CD4-positive, alpha-beta T cell (primary cell): ENCODE measurements at regions not wholly inside any gene's neighbourhood (a gene's known extent, or its start where the extent isn't known, plus 50 kb on each side); places are given as distances from the start of the nearest gene placed in this dataset.

Experiments used
- ATAC-seq: fragments of 200-7000 bp; cut with Tn5 transposase; one replicate; pipeline ENCODE4 v1.10.0; 2022; ENCODE audit warnings: mild to moderate bottlenecking; ENCODE audit not compliant: poor library complexity
- CTCF ChIA-PET: fragments of 350-600 bp; sonication (Branson Sonifier 250); formaldehyde crosslinking; loops from one replicate; lab custom pipeline; 2021; ENCODE audit warnings: antibody characterized with exemption, inconsistent platforms; lab: Charles Lee
- POLR2A ChIA-PET: fragments of 350-600 bp; sonication (Branson Sonifier 250); formaldehyde crosslinking; loops from one replicate; lab custom pipeline; 2021; ENCODE audit warnings: antibody characterized with exemption, inconsistent platforms; lab: Charles Lee
- DNase-seq, 14 experiments: peaks; one replicate each; pipeline ENCODE4 v3.0.0-alpha.2; 2013 to 2020; ENCODE audit warnings: mixed read lengths in 2 of 14
- H3K27ac ChIP-seq, 2 donors: one replicate each; pipeline versions ENCODE4 v1.5.1 to v1.7.0; 2013; ENCODE audit warnings: low read length in 2 of 2, low read depth in 1 of 2, mild to moderate bottlenecking in 1 of 2
- H3K27me3 ChIP-seq, 2 experiments: 1 replicate in 1 of 2; 2 replicates in 1 of 2; pipeline versions ENCODE4 v1.6.1 to v1.7.0; 2013; ENCODE audit warnings: low read length in 2 of 2, control low read depth in 1 of 2, mild to moderate bottlenecking in 1 of 2, moderate library complexity in 1 of 2; ENCODE audit not compliant: insufficient read depth in 2 of 2, control insufficient read depth in 1 of 2
- H3K36me3 ChIP-seq: one replicate; pipeline ENCODE4 v1.6.1; 2013; ENCODE audit warnings: low read length, control low read depth; ENCODE audit not compliant: insufficient read depth
- H3K4me1 ChIP-seq: one replicate; pipeline ENCODE4 v1.6.1; 2013; ENCODE audit warnings: low read length, control low read depth; ENCODE audit not compliant: insufficient read depth
- H3K4me3 ChIP-seq: one replicate; pipeline ENCODE4 v1.5.1; 2013; ENCODE audit warnings: mild to moderate bottlenecking, low read length, moderate library complexity
- H3K9me3 ChIP-seq, 2 experiments: 1 replicate in 1 of 2; 2 replicates in 1 of 2; pipeline versions ENCODE4 v1.6.1 to v1.7.0; 2013; ENCODE audit warnings: low read length in 2 of 2, mild to moderate bottlenecking in 2 of 2, control low read depth in 1 of 2, moderate library complexity in 1 of 2; ENCODE audit not compliant: control insufficient read depth in 1 of 2, insufficient read depth in 1 of 2
- H3K27ac Mint-ChIP-seq: one replicate; pipeline ENCODE4 v1.8.0; 2020; ENCODE audit warnings: mixed read lengths
- H3K27me3 Mint-ChIP-seq: one replicate; pipeline ENCODE4 v1.8.0; 2021; ENCODE audit warnings: mixed read lengths
- H3K36me3 Mint-ChIP-seq: one replicate; pipeline ENCODE4 v1.8.0; 2021; ENCODE audit warnings: low read depth, mixed read lengths
- H3K4me1 Mint-ChIP-seq: one replicate; pipeline ENCODE4 v1.8.0; 2021; ENCODE audit warnings: low read depth, mixed read lengths
- H3K4me3 Mint-ChIP-seq: one replicate; pipeline ENCODE4 v1.8.0; 2020; ENCODE audit warnings: mild to moderate bottlenecking, mixed read lengths
- H3K9me3 Mint-ChIP-seq: one replicate; pipeline ENCODE4 v1.8.0; 2020; ENCODE audit warnings: mixed read lengths
- intact Hi-C, 2 experiments: fragments of 100-400 bp; cut with DNase I in 1 of 2; cut with micrococcal nuclease in 1 of 2; formaldehyde crosslinking; loops; one replicate each; pipeline versions ENCODE4 v1.15.1 to v1.9.0; 2023 to 2025; cut with DNase I, micrococcal nuclease
- TF ChIP-seq, protein P1 (sequence below): fragments of 200-600 bp; IDR thresholded peaks from one replicate; pipeline ENCODE4 v1.8.0; 2022; ENCODE audit warnings: antibody characterized with exemption, mild to moderate bottlenecking

DNA sequence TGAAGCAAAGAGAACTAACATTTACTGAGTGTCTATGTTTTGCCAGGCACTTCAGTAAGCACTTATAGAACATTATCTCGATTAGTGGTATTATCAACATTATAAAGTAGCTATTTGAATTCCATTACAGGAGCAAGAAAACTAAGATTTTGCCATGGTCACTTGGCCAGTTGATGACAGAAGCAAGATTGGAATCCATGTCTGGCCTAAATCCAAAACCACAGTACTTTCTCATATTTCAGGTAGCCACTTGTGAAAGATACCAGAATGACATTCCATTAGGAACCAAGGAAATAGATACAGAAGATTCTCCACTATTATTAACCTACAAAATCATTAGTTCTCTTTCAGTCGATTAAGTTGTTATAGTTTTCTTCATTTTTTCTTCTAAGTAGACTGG lies 691.0 kb upstream of the API5 start:
- Mint-ChIP-seq H3K4me1 (no peaks in the 10 kb centered on the region), H3K9me3 (peaks cover 3% of the 10 kb centered on the region), H3K27ac (no peak overlapping the region), H3K27me3 (no peaks in the 10 kb centered on the region), H3K36me3 (no peaks in the 10 kb centered on the region), H3K4me3 (no peak overlapping the region)
- peaks cover 3 to 8% of the 10 kb centered on the region in 2 experiments for H3K9me3 ChIP-seq
- no peak for ATAC-seq
- TF ChIP-seq, protein P1, sequence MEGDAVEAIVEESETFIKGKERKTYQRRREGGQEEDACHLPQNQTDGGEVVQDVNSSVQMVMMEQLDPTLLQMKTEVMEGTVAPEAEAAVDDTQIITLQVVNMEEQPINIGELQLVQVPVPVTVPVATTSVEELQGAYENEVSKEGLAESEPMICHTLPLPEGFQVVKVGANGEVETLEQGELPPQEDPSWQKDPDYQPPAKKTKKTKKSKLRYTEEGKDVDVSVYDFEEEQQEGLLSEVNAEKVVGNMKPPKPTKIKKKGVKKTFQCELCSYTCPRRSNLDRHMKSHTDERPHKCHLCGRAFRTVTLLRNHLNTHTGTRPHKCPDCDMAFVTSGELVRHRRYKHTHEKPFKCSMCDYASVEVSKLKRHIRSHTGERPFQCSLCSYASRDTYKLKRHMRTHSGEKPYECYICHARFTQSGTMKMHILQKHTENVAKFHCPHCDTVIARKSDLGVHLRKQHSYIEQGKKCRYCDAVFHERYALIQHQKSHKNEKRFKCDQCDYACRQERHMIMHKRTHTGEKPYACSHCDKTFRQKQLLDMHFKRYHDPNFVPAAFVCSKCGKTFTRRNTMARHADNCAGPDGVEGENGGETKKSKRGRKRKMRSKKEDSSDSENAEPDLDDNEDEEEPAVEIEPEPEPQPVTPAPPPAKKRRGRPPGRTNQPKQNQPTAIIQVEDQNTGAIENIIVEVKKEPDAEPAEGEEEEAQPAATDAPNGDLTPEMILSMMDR = no peak
- no peaks in the 10 kb centered on the region for H3K27me3 ChIP-seq
- intact Hi-C loops = no loop called here
- ChIA-PET POLR2A (no interaction called here), CTCF (no interaction called here)
- H3K4me1 ChIP-seq = no peaks in the 10 kb centered on the region
- DNase-seq = no peak
- H3K27ac ChIP-seq = no peak overlapping the region
- no peak overlapping the region for H3K4me3 ChIP-seq
- no peaks in the 10 kb centered on the region for H3K36me3 ChIP-seq

DNA sequence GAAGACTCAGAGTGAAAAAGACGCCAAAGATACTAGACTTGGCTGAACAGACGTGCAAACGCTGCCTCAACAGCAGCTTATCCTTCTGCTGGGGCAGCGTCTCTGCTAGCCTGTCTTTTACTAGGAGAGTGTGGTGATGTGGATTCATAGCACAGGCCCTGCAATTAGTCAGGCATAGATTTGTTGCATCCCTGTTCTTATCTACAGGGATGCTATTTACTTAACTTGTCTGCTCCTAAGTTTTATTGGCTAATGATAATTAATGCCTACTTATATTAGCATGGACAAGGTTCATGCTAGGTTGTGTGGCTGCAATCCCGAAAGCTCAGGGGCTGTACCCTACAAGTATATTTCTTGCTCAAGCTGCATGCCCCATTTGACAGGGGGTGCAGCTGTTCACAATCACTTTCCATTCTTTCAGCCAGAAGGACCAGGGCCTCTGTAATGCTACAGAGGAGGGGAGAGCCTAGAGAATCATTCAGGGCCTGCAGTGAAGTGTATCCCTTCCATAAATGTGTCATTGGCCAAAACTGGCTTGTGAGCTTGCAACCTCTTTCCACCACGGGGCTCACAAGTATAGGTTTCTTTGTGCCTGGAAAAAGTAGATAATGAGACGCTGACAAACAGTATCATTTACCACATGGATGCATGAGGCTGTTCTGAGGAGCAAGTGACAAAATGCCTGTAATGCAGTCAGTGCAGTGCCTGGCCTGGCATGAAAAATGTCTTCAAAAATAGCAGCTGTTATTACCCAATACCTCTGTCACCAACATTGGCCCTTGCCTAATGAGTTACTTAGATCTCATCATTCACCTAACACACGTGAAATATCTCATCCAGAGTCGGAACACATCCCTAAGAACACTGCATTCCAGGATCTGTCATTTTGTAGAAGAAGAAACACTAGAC lies 685.8 kb upstream of the API5 start:
- intact Hi-C loops = no loop called here
- ChIA-PET POLR2A (no interaction called here), CTCF (no interaction called here)
- H3K27ac Mint-ChIP-seq = no peak overlapping the region
- TF ChIP-seq, protein P1 = no peak
- H3K9me3 Mint-ChIP-seq = peaks cover 5% of the 10 kb centered on the region
- H3K4me3 ChIP-seq = no peak overlapping the region
- no peaks in the 10 kb centered on the region for H3K4me1 ChIP-seq
- ATAC-seq = no peak
- H3K4me3 Mint-ChIP-seq = no peak overlapping the region
- peaks cover 3% of the 10 kb centered on the region in 2 experiments for H3K9me3 ChIP-seq
- no peaks in the 10 kb centered on the region for H3K27me3 Mint-ChIP-seq
- H3K4me1 Mint-ChIP-seq = no peaks in the 10 kb centered on the region
- H3K27ac ChIP-seq = no peak overlapping the region
- no peak for DNase-seq
- H3K36me3 ChIP-seq = no peaks in the 10 kb centered on the region
- no peaks in the 10 kb centered on the region for H3K36me3 Mint-ChIP-seq
- no peaks in the 10 kb centered on the region for H3K27me3 ChIP-seq

DNA sequence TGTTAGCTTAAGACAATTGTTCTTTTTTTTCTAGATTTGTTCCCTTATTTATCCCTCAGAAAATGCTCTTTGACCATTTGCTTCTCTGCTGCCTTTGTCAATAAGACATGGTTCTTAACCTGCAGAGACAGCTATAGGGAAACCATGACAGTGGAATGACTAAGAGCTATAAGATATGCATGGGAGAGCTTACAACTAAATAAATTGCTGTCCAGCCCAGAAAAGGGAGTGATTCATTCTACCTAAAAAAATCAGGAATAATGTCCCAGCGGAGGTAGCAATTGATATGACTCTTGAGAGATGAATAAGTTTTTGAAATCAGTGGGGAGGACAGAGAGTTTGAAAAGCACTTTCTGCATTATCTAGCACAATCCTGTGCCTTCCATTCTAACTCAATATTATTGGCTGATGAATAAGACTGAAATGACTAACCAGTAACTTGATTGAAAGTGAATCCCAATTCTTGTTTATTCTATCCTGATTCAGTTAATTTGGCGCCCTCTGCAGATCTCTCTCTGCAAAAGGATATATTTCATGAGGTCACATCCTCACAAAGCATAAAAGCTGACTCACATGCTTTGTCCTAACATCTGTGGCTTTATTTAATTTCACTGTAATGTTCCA lies 680.5 kb upstream of the API5 start:
- Histone ChIP-seq H3K36me3 (no peaks in the 10 kb centered on the region), H3K4me3 (no peak overlapping the region), H3K27ac (no peak overlapping the region), H3K9me3 (peaks cover 0 to 9% of the 10 kb centered on the region in 2 experiments), H3K27me3 (no peaks in the 10 kb centered on the region), H3K4me1 (no peaks in the 10 kb centered on the region)
- no peak for ATAC-seq
- ChIA-PET POLR2A (no interaction called here), CTCF (no interaction called here)
- H3K27ac Mint-ChIP-seq = no peak overlapping the region
- H3K9me3 Mint-ChIP-seq = peaks cover 9% of the 10 kb centered on the region
- DNase-seq = no peak
- H3K4me3 Mint-ChIP-seq = no peak overlapping the region
- intact Hi-C loops = no loop called here
- H3K27me3 Mint-ChIP-seq = no peaks in the 10 kb centered on the region
- TF ChIP-seq, protein P1 = no peak
- no peaks in the 10 kb centered on the region for H3K36me3 Mint-ChIP-seq
- H3K4me1 Mint-ChIP-seq = no peaks in the 10 kb centered on the region
